ENCODE measurements at regions not wholly inside any gene's neighbourhood (a gene's known extent, or its start where the extent isn't known, plus 50 kb on each side); places are given as distances from the start of the nearest gene placed in this dataset.

GRCh38 chr7:131955679-131956078, 399.3 kb upstream of the PODXL start:
- intact Hi-C loops (cut with micrococcal nuclease) = no loop called here
- ATAC-seq (no peak), DNase-seq (no peak)
- Mint-ChIP-seq H3K9me3 (no peaks in the 10 kb centered on the region), H3K36me3 (no peaks in the 10 kb centered on the region), H3K4me3 (no peak overlapping the region), H3K27ac (no peak overlapping the region), H3K27me3 (ENCODE audit: low read depth in 2 of 2) (peaks cover 6 to 37% of the 10 kb centered on the region in 2 donors), H3K4me1 (no peaks in the 10 kb centered on the region)
- no peak overlapping the region for H3K27ac ChIP-seq (ENCODE audit: low read length)
- WGBS (ENCODE audit: insufficient coverage) = 53% methylated on average over 2 of the region's 2 CpGs
- no peaks in the 10 kb centered on the region for H3K36me3 ChIP-seq (ENCODE audit: control insufficient read depth, insufficient read depth, low read length)
- TF ChIP-seq CTCF (IDR thresholded peaks at IDR 0.05) = no peak
- no peaks in the 10 kb centered on the region for H3K27me3 ChIP-seq (ENCODE audit: control insufficient read depth, insufficient read depth, low read length)
- H3K9me3 ChIP-seq (ENCODE audit: control insufficient read depth, insufficient read depth, low read length) = no peaks in the 10 kb centered on the region
- no peak overlapping the region for H3K4me3 ChIP-seq (ENCODE audit: low read length)
- H3K4me1 ChIP-seq (ENCODE audit: control insufficient read depth, insufficient read depth, low read length) = no peaks in the 10 kb centered on the region

- intact Hi-C loops (cut with micrococcal nuclease) = no loop called here
- H3K27ac ChIP-seq (ENCODE audit: low read length) = no peak overlapping the region
- H3K4me3 ChIP-seq (ENCODE audit: low read length) = no peak overlapping the region
- H3K36me3 ChIP-seq (ENCODE audit: control insufficient read depth, insufficient read depth, low read length) = no peaks in the 10 kb centered on the region
- H3K4me1 ChIP-seq (ENCODE audit: control insufficient read depth, insufficient read depth, low read length) = no peaks in the 10 kb centered on the region
- H3K9me3 Mint-ChIP-seq = no peaks in the 10 kb centered on the region
- H3K27ac Mint-ChIP-seq = no peak overlapping the region
- ATAC-seq = no peak
- 66% methylated on average over 3 of the region's 3 CpGs for WGBS (ENCODE audit: insufficient coverage)
- no peaks in the 10 kb centered on the region for H3K9me3 ChIP-seq (ENCODE audit: control insufficient read depth, insufficient read depth, low read length)
- H3K4me1 Mint-ChIP-seq = no peaks in the 10 kb centered on the region
- no peaks in the 10 kb centered on the region for H3K27me3 ChIP-seq (ENCODE audit: control insufficient read depth, insufficient read depth, low read length)
- H3K27me3 Mint-ChIP-seq (ENCODE audit: low read depth in 2 of 2) = peaks cover 9 to 36% of the 10 kb centered on the region in 2 donors
- H3K4me3 Mint-ChIP-seq = no peak overlapping the region
- H3K36me3 Mint-ChIP-seq = no peaks in the 10 kb centered on the region
- TF ChIP-seq CTCF (IDR thresholded peaks at IDR 0.05) = no peak
- DNase-seq = no peak
Measured at GRCh38 chr7:131953184-131953583, 396.8 kb upstream of the PODXL start.

- ATAC-seq (no peak), DNase-seq (no peak)
- Mint-ChIP-seq H3K27ac (no peak overlapping the region), H3K36me3 (no peaks in the 10 kb centered on the region), H3K9me3 (no peaks in the 10 kb centered on the region), H3K4me1 (no peaks in the 10 kb centered on the region), H3K4me3 (no peak overlapping the region), H3K27me3 (ENCODE audit: low read depth in 2 of 2) (peaks cover 10 to 34% of the 10 kb centered on the region in 2 donors)
- H3K9me3 ChIP-seq (ENCODE audit: control insufficient read depth, insufficient read depth, low read length) = no peaks in the 10 kb centered on the region
- H3K27ac ChIP-seq (ENCODE audit: low read length) = no peak overlapping the region
- intact Hi-C loops (cut with micrococcal nuclease) = no loop called here
- no peak for TF ChIP-seq CTCF (IDR thresholded peaks at IDR 0.05)
- H3K4me3 ChIP-seq (ENCODE audit: low read length) = no peak overlapping the region
- H3K27me3 ChIP-seq (ENCODE audit: control insufficient read depth, insufficient read depth, low read length) = no peaks in the 10 kb centered on the region
- H3K4me1 ChIP-seq (ENCODE audit: control insufficient read depth, insufficient read depth, low read length) = no peaks in the 10 kb centered on the region
- no peaks in the 10 kb centered on the region for H3K36me3 ChIP-seq (ENCODE audit: control insufficient read depth, insufficient read depth, low read length)
- WGBS (ENCODE audit: insufficient coverage) = 89% methylated on average over 8 of the region's 8 CpGs
Measured at GRCh38 chr7:131952365-131952764, 395.9 kb upstream of the PODXL start.

GRCh38 chr7:131950758-131951157, 394.3 kb upstream of the PODXL start:
- Mint-ChIP-seq H3K27me3 (ENCODE audit: low read depth in 2 of 2) (peaks cover 15 to 36% of the 10 kb centered on the region in 2 donors), H3K4me3 (no peak overlapping the region), H3K9me3 (no peaks in the 10 kb centered on the region), H3K4me1 (no peaks in the 10 kb centered on the region), H3K27ac (no peak overlapping the region), H3K36me3 (no peaks in the 10 kb centered on the region)
- intact Hi-C loops (cut with micrococcal nuclease) = no loop called here
- Histone ChIP-seq H3K27me3 (ENCODE audit: control insufficient read depth, insufficient read depth, low read length) (no peaks in the 10 kb centered on the region), H3K4me3 (ENCODE audit: low read length) (no peak overlapping the region), H3K27ac (ENCODE audit: low read length) (no peak overlapping the region), H3K4me1 (ENCODE audit: control insufficient read depth, insufficient read depth, low read length) (no peaks in the 10 kb centered on the region), H3K9me3 (ENCODE audit: control insufficient read depth, insufficient read depth, low read length) (no peaks in the 10 kb centered on the region), H3K36me3 (ENCODE audit: control insufficient read depth, insufficient read depth, low read length) (no peaks in the 10 kb centered on the region)
- ATAC-seq (no peak), DNase-seq (no peak)
- no peak for TF ChIP-seq CTCF (IDR thresholded peaks at IDR 0.05)
- WGBS (ENCODE audit: insufficient coverage) = 53% methylated on average over 1 of the region's 1 CpG
